Effector memory CD4-positive, alpha-beta T cell (primary cell): ENCODE measurements at regions not wholly inside any gene's neighbourhood (a gene's known extent, or its start where the extent isn't known, plus 50 kb on each side); places are given as distances from the start of the nearest gene placed in this dataset.

ENCODE experiments used
- DNase-seq, 3 donors: peaks; one replicate each; pipeline ENCODE4 v3.0.0-alpha.2; 2020
- H3K27ac ChIP-seq: 2 replicates; pipeline ENCODE4 v1.7.0; 2013; ENCODE audit warnings: mild to moderate bottlenecking, low read length, moderate library complexity; ENCODE audit not compliant: insufficient read depth, poor library complexity, severe bottlenecking
- H3K27me3 ChIP-seq: replicated peaks from 2 replicates; pipeline ENCODE4 v1.7.0; 2013; ENCODE audit warnings: mild to moderate bottlenecking, low read length; ENCODE audit not compliant: insufficient read depth, control insufficient read depth, poor library complexity, severe bottlenecking
- H3K36me3 ChIP-seq: 2 replicates; pipeline ENCODE4 v1.7.0; 2013; ENCODE audit warnings: mild to moderate bottlenecking, low read length, moderate library complexity; ENCODE audit not compliant: control insufficient read depth, insufficient read depth
- H3K4me1 ChIP-seq: 2 replicates; pipeline ENCODE4 v1.7.0; 2013; ENCODE audit warnings: low read length, mild to moderate bottlenecking; ENCODE audit not compliant: control insufficient read depth, insufficient read depth, poor library complexity, severe bottlenecking
- H3K4me3 ChIP-seq: 2 replicates; pipeline ENCODE4 v1.7.0; 2013; ENCODE audit warnings: low read length, low read depth, mild to moderate bottlenecking; ENCODE audit not compliant: insufficient read depth, poor library complexity, severe bottlenecking
- H3K9me3 ChIP-seq: 2 replicates; pipeline ENCODE4 v1.7.0; 2013; ENCODE audit warnings: mild to moderate bottlenecking, low read length, moderate library complexity; ENCODE audit not compliant: control insufficient read depth

DNA sequence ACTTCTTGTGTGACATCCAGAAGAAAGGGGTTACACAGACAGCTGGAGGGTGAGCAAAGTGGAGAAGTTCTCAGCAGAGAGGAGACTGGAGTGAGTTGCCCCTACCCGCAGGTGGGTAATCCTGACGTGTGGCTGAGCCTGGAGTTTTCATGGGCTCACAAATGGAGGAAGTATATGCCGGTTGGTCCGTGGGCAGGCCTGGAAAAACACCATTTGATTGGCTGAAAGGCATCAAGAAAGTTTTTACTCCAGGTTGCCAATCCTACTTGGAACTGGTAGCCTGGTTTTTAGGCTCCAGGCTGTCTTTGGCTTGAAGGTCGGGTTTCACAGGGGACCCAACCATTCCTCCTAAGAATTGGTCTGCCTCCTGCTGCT is 1177.4 kb upstream of the LRRTM1 start:
- H3K27ac ChIP-seq = no peak overlapping the region
- no peaks in the 10 kb centered on the region for H3K9me3 ChIP-seq
- H3K4me1 ChIP-seq = no peaks in the 10 kb centered on the region
- no peaks in the 10 kb centered on the region for H3K36me3 ChIP-seq
- H3K4me3 ChIP-seq = no peak overlapping the region
- no peak for DNase-seq
- no peaks in the 10 kb centered on the region for H3K27me3 ChIP-seq

DNA sequence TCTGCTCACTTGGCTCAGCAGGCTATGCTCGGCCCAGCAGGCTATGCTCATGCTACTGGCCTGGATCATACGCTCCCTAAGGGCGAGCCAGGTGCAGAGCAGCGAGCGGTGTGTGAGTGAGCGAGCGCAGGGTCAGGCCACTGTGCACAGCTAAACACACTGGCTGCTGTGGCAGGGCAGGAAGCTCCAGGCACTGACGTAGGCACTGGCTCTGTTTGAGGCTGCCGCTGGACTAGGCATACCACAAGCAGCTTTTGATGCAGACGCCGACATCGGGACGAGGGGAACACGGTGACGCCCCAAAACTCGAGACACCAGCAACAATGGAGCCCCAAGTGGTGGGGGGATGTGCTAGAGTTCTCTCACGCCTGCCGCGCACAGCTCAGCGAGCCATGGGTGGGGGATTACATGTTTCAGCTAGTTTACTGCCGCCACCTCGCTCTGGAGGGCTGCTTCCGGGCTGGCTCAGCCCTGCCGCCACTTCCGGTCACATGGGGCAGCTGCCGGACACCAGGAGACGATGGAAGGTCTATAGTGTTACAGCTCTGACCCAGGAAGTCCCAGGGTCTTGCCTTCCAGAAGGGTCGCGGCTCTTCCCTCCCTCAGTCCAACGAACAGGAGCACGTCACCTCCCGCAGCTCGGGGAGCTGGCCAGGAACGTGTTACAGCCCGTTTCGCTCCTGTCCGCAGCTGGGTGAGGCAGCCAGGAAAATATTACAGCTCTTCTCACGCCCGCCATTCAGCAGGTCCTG is 1176.9 kb upstream of the LRRTM1 start:
- H3K4me1 ChIP-seq = no peaks in the 10 kb centered on the region
- H3K27me3 ChIP-seq = no peaks in the 10 kb centered on the region
- no peak overlapping the region for H3K4me3 ChIP-seq
- DNase-seq = no peak
- H3K27ac ChIP-seq = no peak overlapping the region
- H3K9me3 ChIP-seq = no peaks in the 10 kb centered on the region
- H3K36me3 ChIP-seq = no peaks in the 10 kb centered on the region

DNA sequence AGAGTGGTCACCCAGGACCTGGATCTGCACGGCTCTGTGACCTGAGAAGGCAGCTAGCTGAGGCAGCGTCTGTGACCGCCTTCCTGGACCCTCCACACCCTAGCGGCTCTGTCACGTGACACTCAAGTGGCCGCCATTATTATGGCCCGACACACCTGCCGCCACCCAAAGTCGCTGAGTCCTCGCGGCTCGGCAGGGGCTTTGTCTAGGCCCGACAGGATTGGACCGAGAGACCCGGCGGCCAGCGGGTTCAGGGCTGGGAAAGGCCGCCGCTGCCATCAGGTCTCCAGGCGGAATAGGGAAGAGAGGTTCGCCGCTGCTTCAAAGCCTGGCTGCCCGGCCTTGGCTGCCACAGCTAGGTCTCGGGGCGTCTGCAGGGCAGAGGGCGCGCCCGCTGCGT is 1162.5 kb upstream of the LRRTM1 start:
- no peaks in the 10 kb centered on the region for H3K36me3 ChIP-seq
- no peak overlapping the region for H3K4me3 ChIP-seq
- no peak for DNase-seq
- no peaks in the 10 kb centered on the region for H3K4me1 ChIP-seq
- peaks cover 4% of the 10 kb centered on the region for H3K9me3 ChIP-seq
- H3K27me3 ChIP-seq = no peaks in the 10 kb centered on the region
- no peak overlapping the region for H3K27ac ChIP-seq

DNA sequence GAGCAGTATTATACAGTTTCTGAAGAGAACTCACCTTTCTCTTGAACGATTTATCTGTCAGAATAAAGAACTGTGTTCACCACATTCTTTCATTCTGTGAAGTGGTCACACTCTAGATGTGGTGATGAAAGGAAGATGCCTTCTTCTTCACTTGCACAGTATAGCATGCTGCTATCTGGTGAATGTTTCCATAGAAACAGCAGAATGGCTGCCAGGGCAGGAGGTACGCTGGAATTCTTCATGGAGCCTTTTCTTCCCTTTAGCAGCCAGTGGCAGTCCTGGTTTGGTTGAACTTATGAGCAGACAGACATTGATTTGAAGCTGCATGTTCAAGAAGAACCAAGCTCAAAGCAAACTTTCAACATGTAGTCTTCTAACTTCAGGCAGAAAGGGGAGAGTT is 1157.9 kb upstream of the LRRTM1 start:
- Histone ChIP-seq H3K4me3 (no peak overlapping the region), H3K36me3 (no peaks in the 10 kb centered on the region), H3K27me3 (no peaks in the 10 kb centered on the region), H3K27ac (no peak overlapping the region), H3K4me1 (no peaks in the 10 kb centered on the region), H3K9me3 (peaks cover 4% of the 10 kb centered on the region)
- no peak for DNase-seq

DNA sequence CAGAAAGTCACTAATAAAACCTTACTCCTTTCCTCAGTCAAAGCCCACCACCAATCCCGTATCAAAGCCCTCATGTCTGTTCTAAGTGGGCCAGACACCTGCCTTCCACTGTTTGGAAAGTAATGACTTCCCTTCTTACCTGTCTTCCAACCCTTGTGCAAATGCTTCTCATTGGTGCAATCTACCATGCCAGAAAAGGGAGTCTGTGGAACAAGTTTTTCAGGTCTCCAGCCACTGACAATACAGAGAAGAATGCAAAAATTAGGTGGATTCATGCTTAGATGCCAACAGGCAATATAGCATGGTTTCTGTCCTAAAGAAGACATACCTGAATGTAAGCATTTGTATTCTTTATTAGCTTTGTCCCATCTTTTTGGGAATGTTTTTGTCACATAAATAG is 1140.6 kb upstream of the LRRTM1 start:
- Histone ChIP-seq H3K4me1 (no peaks in the 10 kb centered on the region), H3K27ac (no peak overlapping the region), H3K4me3 (no peak overlapping the region), H3K36me3 (no peaks in the 10 kb centered on the region), H3K27me3 (no peaks in the 10 kb centered on the region), H3K9me3 (no peaks in the 10 kb centered on the region)
- DNase-seq = no peak

DNA sequence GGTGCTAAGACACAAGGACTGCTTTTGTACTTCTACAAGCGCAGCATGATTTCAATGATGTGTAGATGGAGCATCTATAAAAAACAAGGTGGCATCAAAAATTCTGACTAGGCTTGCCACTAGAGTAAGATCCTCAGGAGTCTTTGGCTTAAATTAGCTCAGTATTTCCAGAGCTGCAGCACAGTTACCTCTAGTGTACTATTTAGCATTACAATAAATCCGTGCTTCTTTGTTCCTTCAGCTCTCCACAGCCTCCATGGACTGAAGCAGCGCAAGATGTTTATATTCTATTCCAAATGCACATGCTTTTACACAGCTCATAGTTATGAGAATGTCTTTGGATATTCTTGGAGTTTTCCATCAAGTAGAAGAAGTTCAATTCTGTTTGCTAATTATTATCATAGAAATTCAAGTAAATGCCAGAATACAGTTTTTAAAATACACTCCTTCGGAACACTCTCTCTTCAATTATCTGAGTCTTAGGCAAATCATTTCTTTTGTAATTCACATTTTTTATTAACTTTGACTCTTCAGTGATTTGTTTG is 1133.0 kb upstream of the LRRTM1 start:
- no peak overlapping the region for H3K4me3 ChIP-seq

DNA sequence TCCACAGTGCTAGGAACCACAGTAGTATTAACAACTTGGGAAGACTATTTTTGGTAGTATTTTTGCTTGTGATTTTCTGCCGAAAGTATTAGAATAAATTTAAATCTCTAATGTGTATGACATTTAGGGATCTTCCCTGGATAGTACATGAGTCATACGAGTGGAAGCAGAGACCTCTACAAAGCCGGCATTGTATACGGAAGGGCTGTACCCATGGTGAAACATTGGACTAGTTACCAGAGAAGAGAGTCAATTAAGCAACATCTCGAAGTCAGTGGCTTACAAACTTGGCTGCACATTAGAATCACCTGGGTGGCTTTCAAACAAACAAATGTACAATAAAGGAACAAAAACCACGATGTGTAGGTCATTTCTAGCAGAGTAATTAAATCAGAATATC is 1131.7 kb upstream of the LRRTM1 start:
- H3K4me1 ChIP-seq = no peaks in the 10 kb centered on the region
- H3K36me3 ChIP-seq = no peaks in the 10 kb centered on the region
- H3K27ac ChIP-seq = no peak overlapping the region
- no peaks in the 10 kb centered on the region for H3K27me3 ChIP-seq
- H3K4me3 ChIP-seq = no peak overlapping the region
- H3K9me3 ChIP-seq = no peaks in the 10 kb centered on the region
- DNase-seq = no peak

More for the DNA sequence above, 1133.0 kb upstream of the LRRTM1 start:
- H3K36me3 ChIP-seq = no peaks in the 10 kb centered on the region
- no peak for DNase-seq
- no peaks in the 10 kb centered on the region for H3K4me1 ChIP-seq
- H3K9me3 ChIP-seq = no peaks in the 10 kb centered on the region
- H3K27ac ChIP-seq = no peak overlapping the region
- H3K27me3 ChIP-seq = no peaks in the 10 kb centered on the region

DNA sequence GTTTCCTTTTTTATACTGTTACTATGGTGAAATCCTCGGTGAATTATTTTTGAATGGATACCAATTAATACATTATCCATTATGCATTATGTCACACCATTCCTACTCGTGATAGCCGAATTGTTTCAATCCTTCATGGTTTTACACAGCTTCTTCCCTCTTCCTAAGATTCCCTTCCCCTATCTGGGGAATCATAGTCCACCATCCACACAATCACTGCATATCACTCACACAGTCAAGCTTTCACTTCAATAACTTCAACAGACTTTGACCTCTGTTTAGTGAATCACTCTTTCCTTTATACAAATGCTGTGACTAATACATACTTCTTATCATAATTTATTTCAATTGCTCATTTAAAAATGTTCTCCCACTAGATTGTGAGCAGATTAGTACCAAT is 1108.1 kb upstream of the LRRTM1 start:
- Histone ChIP-seq H3K36me3 (no peaks in the 10 kb centered on the region), H3K4me1 (no peaks in the 10 kb centered on the region), H3K9me3 (no peaks in the 10 kb centered on the region), H3K4me3 (no peak overlapping the region), H3K27ac (no peak overlapping the region), H3K27me3 (no peaks in the 10 kb centered on the region)
- no peak for DNase-seq

DNA sequence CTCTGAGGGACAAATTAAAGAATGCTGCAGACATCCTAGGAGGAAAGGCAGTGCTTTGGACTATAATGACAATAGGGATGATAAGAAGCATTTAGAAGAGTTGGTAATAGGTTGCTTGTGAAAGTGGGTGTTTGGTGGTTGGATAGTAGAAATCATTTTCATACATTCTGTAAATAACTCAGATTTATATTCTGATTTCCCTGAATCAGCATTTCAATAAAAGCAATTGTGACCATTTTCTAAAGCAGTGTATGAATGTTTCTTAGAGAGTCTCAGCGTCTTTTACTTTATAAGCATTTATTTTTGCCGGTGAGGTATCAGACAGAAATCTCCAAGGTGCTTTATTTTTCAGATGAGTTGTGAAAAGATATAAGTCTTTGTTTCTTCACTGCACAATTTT is 1099.0 kb upstream of the LRRTM1 start:
- H3K27me3 ChIP-seq = no peaks in the 10 kb centered on the region
- H3K27ac ChIP-seq = no peak overlapping the region
- no peaks in the 10 kb centered on the region for H3K36me3 ChIP-seq
- H3K4me3 ChIP-seq = no peak overlapping the region
- no peaks in the 10 kb centered on the region for H3K9me3 ChIP-seq
- DNase-seq = no peak
- H3K4me1 ChIP-seq = no peaks in the 10 kb centered on the region

DNA sequence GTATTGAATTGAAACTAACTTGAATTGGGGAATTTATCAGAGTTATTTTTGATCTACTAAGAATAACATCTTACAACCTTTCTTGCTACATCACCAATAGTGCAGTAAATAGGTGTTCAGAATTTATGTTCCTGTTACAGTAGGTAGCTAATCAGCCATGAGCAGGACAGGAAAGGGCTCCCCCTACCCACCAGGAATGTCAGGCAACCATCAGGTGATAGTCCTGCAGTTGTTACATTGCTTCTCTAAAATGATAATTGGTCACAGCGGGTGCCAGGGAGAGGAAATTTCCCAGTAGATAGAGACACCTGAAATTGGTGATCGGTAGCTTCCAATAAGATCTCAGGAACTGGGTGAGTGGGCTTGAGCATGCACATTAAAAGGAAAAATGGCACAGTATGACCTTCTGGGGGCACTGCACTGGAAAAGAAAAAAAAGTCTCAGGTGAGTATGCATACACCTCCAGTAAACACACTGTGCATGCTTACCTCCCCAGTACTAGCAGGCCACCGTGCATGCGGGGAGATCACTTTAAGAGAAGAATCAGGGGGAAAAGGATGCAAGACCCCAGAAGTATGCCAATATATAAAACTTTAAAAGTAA is 1092.0 kb upstream of the LRRTM1 start:
- Histone ChIP-seq H3K27me3 (no peaks in the 10 kb centered on the region), H3K27ac (no peak overlapping the region), H3K9me3 (no peaks in the 10 kb centered on the region), H3K36me3 (no peaks in the 10 kb centered on the region), H3K4me3 (no peak overlapping the region), H3K4me1 (no peaks in the 10 kb centered on the region)
- no peak for DNase-seq
